Small intestine (tissue), 7 donors: ENCODE measurements at regions not wholly inside any gene's neighbourhood (a gene's known extent, or its start where the extent isn't known, plus 50 kb on each side); places are given as distances from the start of the nearest gene placed in this dataset.
"Not testable (repeated sequence)": the region's sequence is repeated elsewhere in the genome, so short reads cannot be mapped to it uniquely, and the experiment has no call there.

Source experiments
- DNase-seq, 2 donors: peaks; one replicate each; pipeline versions ENCODE4 v3.0.0 to v3.0.0-alpha.2; 2013
- FAIRE-seq: peaks from 2 replicates; lab custom pipeline; 2012; peaks lifted over from hg19 to GRCh38; lab: Jason Lieb, UNC
- H3K27ac ChIP-seq, 3 donors: one replicate each; pipeline ENCODE4 v1.5.1; 2013; ENCODE audit warnings: low read length in 2 of 3, mild to moderate bottlenecking in 2 of 3, control low read depth in 1 of 3, inconsistent platforms in 1 of 3, low read depth in 1 of 3, moderate library complexity in 1 of 3
- H3K27me3 ChIP-seq, 3 donors: one replicate each; pipeline ENCODE4 v1.6.1; 2013; ENCODE audit warnings: low read length in 3 of 3, inconsistent platforms in 1 of 3; ENCODE audit not compliant: control insufficient read depth in 3 of 3, insufficient read depth in 3 of 3
- H3K36me3 ChIP-seq, 3 donors: one replicate each; pipeline ENCODE4 v1.6.1; 2013; ENCODE audit warnings: low read length in 3 of 3, inconsistent platforms in 1 of 3, low read depth in 1 of 3, mild to moderate bottlenecking in 1 of 3, moderate library complexity in 1 of 3; ENCODE audit not compliant: control insufficient read depth in 3 of 3, insufficient read depth in 2 of 3
- H3K4me1 ChIP-seq, 3 donors: one replicate each; pipeline ENCODE4 v1.6.1; 2013; ENCODE audit warnings: low read length in 2 of 3, inconsistent platforms in 1 of 3, low read depth in 1 of 3, mild to moderate bottlenecking in 1 of 3, moderate library complexity in 1 of 3; ENCODE audit not compliant: control insufficient read depth in 3 of 3, insufficient read depth in 2 of 3
- H3K4me3 ChIP-seq, 3 donors: one replicate each; pipeline ENCODE4 v1.5.1; 2013; ENCODE audit warnings: low read length in 3 of 3, control low read depth in 1 of 3, inconsistent platforms in 1 of 3, low read depth in 1 of 3, mild to moderate bottlenecking in 1 of 3, moderate library complexity in 1 of 3
- H3K9me3 ChIP-seq, 2 donors: one replicate each; pipeline ENCODE4 v1.6.1; 2013; ENCODE audit warnings: low read depth in 1 of 2, low read length in 1 of 2; ENCODE audit not compliant: control insufficient read depth in 2 of 2, insufficient read depth in 1 of 2
- WGBS, 3 donors: extraction: QIAGEN DNeasy Blood & Tissue Kit; methylation state at CpG; one replicate each; pipeline ENCODE4 v1.1.7; 2013; 5-methylcytosine and 5-hydroxymethylcytosine counted together
- donor health status: healthy with polysubstance abuse.
- donor health status: control.
- donor health status: control.
- donor health status: Bipolar disorder and iron deficiency.
- donor health status: healthy.

DNA sequence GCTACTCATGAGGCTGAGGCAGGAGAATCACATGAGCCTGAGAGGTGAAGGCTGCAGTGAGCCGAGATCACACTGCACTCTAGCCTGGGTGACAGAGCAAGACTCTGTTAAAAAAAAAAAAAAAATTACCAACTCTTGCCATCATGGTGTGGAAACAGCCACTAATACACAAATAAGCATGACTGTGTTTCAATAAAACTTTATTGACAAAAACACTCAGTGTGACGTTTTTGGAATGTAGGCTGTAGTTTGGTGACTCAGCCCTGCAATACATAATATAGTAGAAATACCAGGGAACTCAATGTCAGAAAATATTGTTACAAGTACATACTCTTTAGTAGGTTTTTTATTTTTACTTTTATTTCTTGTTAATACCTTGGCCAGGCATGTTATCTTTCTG, 207.1 kb downstream of the CASP12 start:
- DNase-seq (no peak), FAIRE-seq (no peak)
- Histone ChIP-seq H3K4me3 (no peak overlapping the region), H3K27me3 (no peaks in the 10 kb centered on the region), H3K36me3 (no peaks in the 10 kb centered on the region), H3K27ac (no peak overlapping the region), H3K9me3 (no peaks in the 10 kb centered on the region), H3K4me1 (no peaks in the 10 kb centered on the region)
- WGBS, 3 donors: 69 to 84% (median 81%) methylated on average over 2 of the region's 2 CpGs

DNA sequence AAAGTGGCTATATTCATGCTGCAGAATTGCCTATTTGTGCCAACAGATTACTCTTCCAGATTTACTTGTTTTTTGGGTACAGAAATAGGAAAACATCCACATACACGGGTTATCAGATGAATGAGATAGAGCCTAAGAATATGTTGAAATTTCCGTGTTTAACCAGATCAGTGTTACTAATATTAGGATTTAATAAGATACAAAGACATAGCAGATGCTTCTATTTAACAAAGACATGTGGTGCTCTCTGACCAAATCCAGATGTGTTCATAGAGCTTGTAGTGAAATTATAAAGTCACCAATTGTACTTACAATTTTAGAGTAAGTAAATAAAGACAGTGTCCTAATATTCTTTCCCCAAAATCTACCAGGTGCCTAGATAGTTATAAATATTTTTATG, 208.0 kb downstream of the CASP12 start:
- no peaks in the 10 kb centered on the region for H3K27me3 ChIP-seq
- no peaks in the 10 kb centered on the region for H3K36me3 ChIP-seq
- H3K9me3 ChIP-seq: no peaks in the 10 kb centered on the region
- no peak overlapping the region for H3K4me3 ChIP-seq
- FAIRE-seq (no peak), DNase-seq (no peak)
- no peaks in the 10 kb centered on the region for H3K4me1 ChIP-seq
- H3K27ac ChIP-seq: no peak overlapping the region
- 74 to 90% (median 83%) methylated on average over 2 of the region's 2 CpGs for WGBS, 3 donors

DNA sequence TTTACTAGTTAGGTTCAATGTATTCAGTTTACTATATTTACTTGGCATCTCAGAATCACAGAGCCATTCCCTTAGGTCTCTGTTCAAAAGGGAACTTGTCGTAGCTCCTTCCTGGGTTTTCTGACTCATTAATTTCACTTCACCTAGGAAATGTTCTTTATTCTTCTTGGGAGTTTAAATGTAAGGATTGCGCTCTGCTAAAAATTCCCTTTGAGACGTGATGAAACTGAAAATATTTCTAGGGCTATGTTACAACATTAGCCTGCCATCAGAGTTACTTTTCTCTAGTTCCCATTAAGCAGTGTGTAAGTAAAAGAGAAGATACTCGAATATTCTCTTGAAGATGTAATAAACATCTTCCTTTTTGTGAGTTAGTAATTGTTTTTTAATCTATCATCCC, 209.5 kb downstream of the CASP12 start:
- WGBS, 3 donors: 65 to 82% (median 74%) methylated on average over 4 of the region's 4 CpGs
- Histone ChIP-seq H3K27ac (no peak overlapping the region), H3K9me3 (no peaks in the 10 kb centered on the region), H3K4me1 (no peaks in the 10 kb centered on the region), H3K27me3 (no peaks in the 10 kb centered on the region), H3K36me3 (no peaks in the 10 kb centered on the region), H3K4me3 (no peak overlapping the region)
- FAIRE-seq (no peak), DNase-seq (no peak)

DNA sequence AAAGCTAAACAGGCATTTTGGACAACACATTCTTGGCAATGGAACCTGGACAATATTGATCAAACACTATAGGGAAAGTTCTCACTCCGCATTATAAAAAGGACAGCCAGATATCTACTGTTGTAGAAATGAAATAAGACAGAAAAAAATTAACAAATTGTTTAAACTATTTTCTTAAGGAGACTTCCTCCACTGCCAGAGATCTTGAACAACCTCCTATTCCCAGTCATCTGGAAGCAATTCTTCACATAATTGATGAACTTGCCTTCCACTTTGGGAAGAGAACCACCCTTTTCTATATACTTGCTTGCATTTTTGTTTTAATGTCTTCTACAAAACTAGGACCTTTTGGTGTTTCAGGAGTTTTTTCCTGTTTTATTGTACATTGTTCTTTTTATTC, 216.1 kb downstream of the CASP12 start:
- FAIRE-seq (no peak), DNase-seq (no peak)
- Histone ChIP-seq H3K9me3 (peaks cover 0 to 3% of the 10 kb centered on the region in 2 donors), H3K27me3 (no peaks in the 10 kb centered on the region), H3K4me1 (no peaks in the 10 kb centered on the region), H3K36me3 (no peaks in the 10 kb centered on the region), H3K27ac (no peak overlapping the region), H3K4me3 (no peak overlapping the region)
- 87 to 97% (median 90%) methylated on average over 1 of the region's 1 CpG for WGBS, 3 donors

DNA sequence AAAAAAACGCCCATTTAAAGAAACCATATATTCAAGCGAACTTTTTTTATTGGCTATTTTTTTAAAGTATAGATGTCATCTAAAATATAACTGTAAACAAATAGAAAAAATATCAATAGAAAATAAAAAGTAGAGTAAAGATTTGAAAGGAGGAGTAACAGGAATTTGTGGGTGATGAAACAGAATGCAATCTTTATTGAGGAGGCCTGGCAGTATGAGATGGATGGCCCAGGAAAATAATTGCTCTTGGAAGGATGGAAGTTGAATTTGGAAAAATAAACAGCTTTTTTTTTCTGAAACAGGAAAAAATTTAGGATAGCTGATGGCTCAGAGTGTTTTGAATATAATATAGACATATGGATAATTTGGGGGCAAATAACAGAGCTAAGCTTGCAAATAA, 219.0 kb downstream of the CASP12 start:
- no peaks in the 10 kb centered on the region for H3K27me3 ChIP-seq
- DNase-seq (no peak), FAIRE-seq (no peak)
- H3K9me3 ChIP-seq: peaks cover 0 to 3% of the 10 kb centered on the region in 2 donors
- no peaks in the 10 kb centered on the region for H3K36me3 ChIP-seq
- 89 to 95% (median 89%) methylated on average over 2 of the region's 2 CpGs for WGBS, 3 donors
- no peak overlapping the region for H3K4me3 ChIP-seq
- no peak overlapping the region for H3K27ac ChIP-seq
- H3K4me1 ChIP-seq: no peaks in the 10 kb centered on the region

DNA sequence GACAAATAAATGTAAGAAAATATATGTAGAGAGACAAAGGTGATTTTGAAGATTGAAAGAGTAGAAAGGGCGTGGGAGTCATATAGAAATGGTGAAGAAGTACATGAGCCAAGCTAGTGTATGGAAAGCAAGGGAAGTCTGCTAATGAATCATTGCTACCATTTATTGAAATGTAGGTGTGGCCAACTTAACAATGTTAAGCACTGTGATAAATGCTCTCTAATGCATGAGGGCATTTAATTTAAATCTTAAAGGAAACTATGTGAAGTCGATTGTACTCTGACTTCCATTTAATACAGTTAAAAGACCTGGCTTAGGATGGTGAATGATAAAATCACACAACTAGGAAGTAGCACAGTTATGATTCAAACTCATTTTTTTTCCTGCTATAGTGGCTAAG, 219.9 kb downstream of the CASP12 start:
- no peak for FAIRE-seq

DNA sequence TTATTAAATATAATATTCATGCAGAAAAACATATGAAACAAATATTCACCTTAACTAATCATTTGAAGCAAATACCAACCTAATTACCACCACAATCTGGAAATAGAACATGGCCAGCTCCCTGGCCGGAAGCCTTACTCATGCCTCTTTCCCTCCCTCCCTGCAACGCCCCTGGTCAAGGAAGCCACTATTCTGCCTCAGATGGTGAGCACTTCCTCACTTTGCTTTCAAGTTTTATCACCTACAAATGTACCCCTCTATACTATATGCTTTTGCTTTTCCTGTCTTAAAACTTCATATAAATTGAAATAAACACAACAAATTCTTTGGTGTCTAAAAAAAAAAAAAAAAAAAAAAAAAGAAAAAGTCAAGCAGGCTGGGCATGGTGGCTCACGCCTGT, 221.2 kb downstream of the CASP12 start:
- H3K9me3 ChIP-seq, H3K27me3 ChIP-seq, H3K36me3 ChIP-seq, H3K4me1 ChIP-seq, DNase-seq, H3K4me3 ChIP-seq, H3K27ac ChIP-seq, FAIRE-seq: not testable (repeated sequence)
- WGBS, 3 donors: 88 to 100% (median 91%) methylated on average over 1 of the region's 3 CpGs

More for the DNA sequence above, 219.9 kb downstream of the CASP12 start:
- H3K36me3 ChIP-seq: no peaks in the 10 kb centered on the region
- H3K9me3 ChIP-seq: peaks cover 0 to 3% of the 10 kb centered on the region in 2 donors
- no peak overlapping the region for H3K27ac ChIP-seq
- no peaks in the 10 kb centered on the region for H3K27me3 ChIP-seq
- 72 to 75% (median 73%) methylated on average over 2 of the region's 2 CpGs for WGBS, 3 donors
- DNase-seq: no peak
- no peak overlapping the region for H3K4me3 ChIP-seq
- H3K4me1 ChIP-seq: no peaks in the 10 kb centered on the region

DNA sequence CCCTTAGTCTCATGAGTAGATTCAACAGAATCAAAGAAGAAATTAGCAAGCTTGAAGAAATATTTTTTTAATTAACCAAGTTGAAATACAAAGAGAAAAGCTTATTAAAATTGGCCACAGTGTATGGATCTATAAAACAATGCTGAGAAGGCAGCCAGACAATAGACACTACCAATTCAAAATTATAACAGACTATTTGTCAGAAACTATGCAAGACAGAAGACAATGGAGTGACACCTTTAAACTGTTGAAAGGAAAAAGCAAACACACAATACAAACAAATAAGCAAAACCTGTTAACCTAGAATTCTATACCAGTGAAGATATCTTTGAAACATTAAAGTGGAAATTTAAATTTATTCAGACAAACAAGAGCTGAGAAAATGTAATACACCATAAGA, 225.4 kb downstream of the CASP12 start:
- no peak for FAIRE-seq
- peaks cover 0 to 3% of the 10 kb centered on the region in 2 donors for H3K9me3 ChIP-seq
- H3K4me1 ChIP-seq: no peaks in the 10 kb centered on the region
- H3K4me3 ChIP-seq: no peak overlapping the region
- no peak for DNase-seq
- H3K27me3 ChIP-seq: no peaks in the 10 kb centered on the region
- no peak overlapping the region for H3K27ac ChIP-seq
- H3K36me3 ChIP-seq: no peaks in the 10 kb centered on the region

DNA sequence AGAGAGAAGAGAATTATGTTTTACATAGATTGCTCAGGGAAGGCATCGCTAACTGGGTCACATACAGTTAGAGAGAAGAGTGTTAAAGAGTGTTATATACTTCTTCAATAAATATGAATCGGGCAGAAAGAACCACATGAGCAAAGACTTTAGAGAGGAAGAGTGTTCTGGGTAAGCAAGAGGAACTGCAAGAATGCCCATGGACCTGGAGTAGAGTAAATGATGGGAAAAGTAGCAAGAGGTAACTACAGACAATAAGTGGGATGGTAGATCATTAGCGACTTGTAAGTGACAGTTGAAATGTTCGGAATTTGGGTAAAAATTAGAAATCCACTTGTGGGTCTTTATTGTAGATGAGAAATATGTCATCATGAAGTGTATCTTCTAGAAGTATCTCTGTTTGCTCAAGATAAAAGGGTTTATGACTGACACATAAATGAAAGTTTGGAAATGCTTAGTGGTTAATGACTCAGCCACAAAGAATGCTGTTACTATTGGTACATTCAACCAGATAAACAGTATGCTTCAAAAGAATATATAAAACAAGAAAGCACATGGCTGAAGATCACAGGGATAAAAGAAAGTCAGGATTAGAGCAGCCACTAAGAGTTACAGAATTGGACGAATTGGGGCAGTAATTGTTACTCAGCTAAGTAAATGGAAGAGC, 229.3 kb downstream of the CASP12 start:
- H3K36me3 ChIP-seq: no peaks in the 10 kb centered on the region
- no peak overlapping the region for H3K4me3 ChIP-seq
- no peak for FAIRE-seq
- no peak overlapping the region for H3K27ac ChIP-seq
- H3K27me3 ChIP-seq: no peaks in the 10 kb centered on the region
- whole genome bisulfite sequencing, 3 donors: 74 to 76% (median 76%) methylated on average over 5 of the region's 5 CpGs
- no peaks in the 10 kb centered on the region for H3K9me3 ChIP-seq
- no peaks in the 10 kb centered on the region for H3K4me1 ChIP-seq
- DNase-seq: peak; percentile 2 to 51
